ENCODE measurements at regions not wholly inside any gene's neighbourhood (a gene's known extent, or its start where the extent isn't known, plus 50 kb on each side); places are given as distances from the start of the nearest gene placed in this dataset.

GRCh38 chr19:46954993-46955812 is 64.4 kb upstream of the NPAS1 start:
- H3F3A ChIP-seq (ENCODE audit: low read length, unreplicated experiment): peaks cover 5% of the 10 kb centered on the region
- DNase-seq: peak; percentile 58
- H3K4me2 ChIP-seq (ENCODE audit: low read length): peak overlapping the region; percentile 75
- TF ChIP-seq CTCF (conservative IDR thresholded peaks at IDR 0.05; ENCODE audit: low read depth, low read length) (no peak), EZH2phosphoT487 (IDR thresholded peaks at IDR 0.05; ENCODE audit: borderline replicate concordance, low read length) (no peak), EZH2 (IDR thresholded peaks at IDR 0.05; ENCODE audit: low read length, unreplicated experiment) (no peak)
- H3K4me1 ChIP-seq (ENCODE audit: insufficient read depth, low read length): peaks cover 40% of the 10 kb centered on the region
- peak overlapping the region; percentile 44; the same call in 1 of the 2 replicates for H3K4me3 ChIP-seq (ENCODE audit: low read length)
- no peaks in the 10 kb centered on the region for H4K20me1 ChIP-seq (ENCODE audit: low read length)
- no peaks in the 10 kb centered on the region for H3K9me2 ChIP-seq (replicated peaks; ENCODE audit: low read length)
- intact Hi-C loops (cut with micrococcal nuclease): loop anchor here (5.0 kb wide), 1 partner anchor 37 kb away; no protein-coding TSS in a partner anchor
- no peaks in the 10 kb centered on the region for H3K36me3 ChIP-seq (ENCODE audit: low read depth, low read length)
- ATAC-seq: peak; percentile 45
- H3K27ac ChIP-seq (ENCODE audit: low read length): peak overlapping the region; percentile 79
- peaks cover 47% of the 10 kb centered on the region for H3K79me2 ChIP-seq (ENCODE audit: low read length)
- no TSS peak for BruUV-seq (replicated peaks)
- H2AFZ ChIP-seq (ENCODE audit: low read length): 0 out of 2 replicates have a peak overlapping the region, but pooled peaks have one; percentile 29
- H3K9me3 ChIP-seq (ENCODE audit: low read length): no peaks in the 10 kb centered on the region
- ChIA-PET CTCF (no interaction called here), POLR2A (ENCODE audit: unreplicated experiment) (interaction anchor here (0.7 to 0.9 kb wide), 2 partner anchors 10 to 30 kb away, joined by 3 to 4 read pairs; no protein-coding TSS in a partner anchor)
- no peaks in the 10 kb centered on the region for H3K27me3 ChIP-seq (ENCODE audit: low read length)
- H3K9ac ChIP-seq (ENCODE audit: low read length): peak overlapping the region; percentile 42

- ChIA-PET CTCF (no interaction called here), POLR2A (ENCODE audit: unreplicated experiment) (interaction anchor here (0.7 to 0.9 kb wide), 2 partner anchors 10 to 30 kb away, joined by 3 to 4 read pairs; no protein-coding TSS in a partner anchor)
- peaks cover 33% of the 10 kb centered on the region for H3K4me1 ChIP-seq (ENCODE audit: insufficient read depth, low read length)
- BruUV-seq (replicated peaks): no TSS peak
- H3K4me3 ChIP-seq (ENCODE audit: low read length): no peak overlapping the region
- intact Hi-C loops (cut with micrococcal nuclease): no loop called here
- peaks cover 1% of the 10 kb centered on the region for H3F3A ChIP-seq (ENCODE audit: low read length, unreplicated experiment)
- no peaks in the 10 kb centered on the region for H3K9me3 ChIP-seq (ENCODE audit: low read length)
- peaks cover 45% of the 10 kb centered on the region for H3K79me2 ChIP-seq (ENCODE audit: low read length)
- peak overlapping the region; percentile 79 for H3K27ac ChIP-seq (ENCODE audit: low read length)
- no peak for TF ChIP-seq EZH2phosphoT487 (IDR thresholded peaks at IDR 0.05; ENCODE audit: borderline replicate concordance, low read length)
- TF ChIP-seq EZH2 (IDR thresholded peaks at IDR 0.05; ENCODE audit: low read length, unreplicated experiment): no peak
- TF ChIP-seq CTCF (conservative IDR thresholded peaks at IDR 0.05; ENCODE audit: low read depth, low read length): no peak
- H3K27me3 ChIP-seq (ENCODE audit: low read length): no peaks in the 10 kb centered on the region
- peak overlapping the region; percentile 75 for H3K4me2 ChIP-seq (ENCODE audit: low read length)
- ATAC-seq: no peak
- H3K9ac ChIP-seq (ENCODE audit: low read length): peak overlapping the region; percentile 29
- no peaks in the 10 kb centered on the region for H3K9me2 ChIP-seq (replicated peaks; ENCODE audit: low read length)
- no peak for DNase-seq
- H2AFZ ChIP-seq (ENCODE audit: low read length): no peak overlapping the region
- no peaks in the 10 kb centered on the region for H3K36me3 ChIP-seq (ENCODE audit: low read depth, low read length)
- no peaks in the 10 kb centered on the region for H4K20me1 ChIP-seq (ENCODE audit: low read length)
Measured at GRCh38 chr19:46955813-46956371, 63.7 kb upstream of the NPAS1 start.

Measured in PC-3 (cell line).